H1 (cell line): ENCODE measurements at regions not wholly inside any gene's neighbourhood (a gene's known extent, or its start where the extent isn't known, plus 50 kb on each side); places are given as distances from the start of the nearest gene placed in this dataset.

Experiments used
- BRCA1 ChIP-seq: IDR thresholded peaks from 2 replicates; pipeline ENCODE4 v1.6.1; 2012; ENCODE audit warnings: low read depth, low read length, improper control_type of control experiment
- CHD7 ChIP-seq: fragments of 300-600 bp; sonication (generic); IDR thresholded peaks from 2 replicates; pipeline ENCODE4 v1.7.1; 2012; ENCODE audit warnings: low read length, moderate library complexity, mild to moderate bottlenecking, inconsistent platforms; ENCODE audit not compliant: insufficient replicate concordance
- CTBP2 ChIP-seq: IDR thresholded peaks from 2 replicates; pipeline ENCODE4 v1.7.0; 2011; ENCODE audit warnings: borderline replicate concordance, mild to moderate bottlenecking, moderate library complexity, mixed read lengths, low read length; ENCODE audit not compliant: insufficient read depth, insufficient read length
- CTCF ChIP-seq, 3 experiments: IDR thresholded peaks; 1 replicate in 2 of 3; 2 replicates in 1 of 3; pipeline versions ENCODE4 v1.5.1 to v1.6.1; 2011; ENCODE audit warnings: low read length in 3 of 3, mild to moderate bottlenecking in 3 of 3, inconsistent platforms in 2 of 3, low read depth in 1 of 3, moderate library complexity in 1 of 3; ENCODE audit not compliant: insufficient read depth in 1 of 3; ENCODE audit errors: control extremely low read depth in 1 of 3
- JUN ChIP-seq: IDR thresholded peaks from 2 replicates; pipeline ENCODE4 v1.6.1; 2011; ENCODE audit warnings: low read depth, mild to moderate bottlenecking, improper control_type of control experiment, low read length
- POLR2AphosphoS5 ChIP-seq: IDR thresholded peaks from 2 replicates; pipeline ENCODE4 v1.6.1; 2011; ENCODE audit warnings: low read depth, low read length
- SP1 ChIP-seq: IDR thresholded peaks from 2 replicates; pipeline ENCODE4 v1.6.1; 2011; ENCODE audit warnings: low read depth, low read length
- SP2 ChIP-seq: IDR thresholded peaks from 2 replicates; pipeline ENCODE4 v1.6.1; 2012; ENCODE audit warnings: mild to moderate bottlenecking, low read length, inconsistent platforms
- TAF1 ChIP-seq: IDR thresholded peaks from 2 replicates; pipeline ENCODE4 v1.6.1; 2011; ENCODE audit warnings: mild to moderate bottlenecking, low read depth, low read length
- YY1 ChIP-seq: IDR thresholded peaks from 2 replicates; pipeline ENCODE4 v1.6.1; 2011; ENCODE audit warnings: low read depth, mild to moderate bottlenecking, low read length

- TF ChIP-seq CHD7 (no peak), BRCA1 (no peak), CTBP2 (no peak), JUN (no peak), CTCF (IDR thresholded peaks at IDR 0.05; ENCODE audit: control extremely low read depth in 1 of 3, insufficient read depth in 1 of 3, low read depth in 1 of 3, low read length in 3 of 3) (no peak), YY1 (no peak), SP1 (no peak), SP2 (no peak), POLR2AphosphoS5 (no peak), TAF1 (no peak)
Observed at GRCh38 chr1:188871164-188871563, 1606.5 kb downstream of the BRINP3 start (continued).
